HepG2 (cell line): ENCODE measurements at regions not wholly inside any gene's neighbourhood (a gene's known extent, or its start where the extent isn't known, plus 50 kb on each side); places are given as distances from the start of the nearest gene placed in this dataset.

ENCODE experiments used
- ATAC-seq: fragments of 200-7000 bp; cut with Tn5 transposase; 3 replicates; pipeline ENCODE4 v1.9.1; 2020; ENCODE audit warnings: mild to moderate bottlenecking, moderate library complexity
- BruUV-seq: library from RNA; stranded (reverse); fragments of 400-500 nt; replicated peaks from 2 replicates; lab custom pipeline; 2021; lab: Mats Ljungman, UMichigan
- CTCF ChIA-PET: fragments of 300-600 bp; formaldehyde crosslinking; extraction: SDS; loops from one replicate; lab custom pipeline; 2021; ENCODE audit warnings: low total read pairs, inconsistent platforms, low intra/inter-chr PET ratio; lab: Yijun Ruan, JAX
- POLR2A ChIA-PET: fragments of 350-600 bp; sonication (Branson Sonifier 250); formaldehyde crosslinking; loops from one replicate; lab custom pipeline; 2020; ENCODE audit warnings: antibody characterized with exemption, inconsistent platforms; lab: Yijun Ruan, JAX
- DNase-seq: peaks from one replicate; pipeline ENCODE4 v3.0.0-alpha.2; 2015; ENCODE audit warnings: low spot score
- FAIRE-seq: peaks from 3 replicates; lab custom pipeline; 2011; peaks lifted over from hg19 to GRCh38; lab: Jason Lieb, UNC
- H2AFZ ChIP-seq: one replicate; pipeline ENCODE4 v1.6.1; 2011; ENCODE audit warnings: low read length, inconsistent platforms
- H3K27ac ChIP-seq: fragments of 300-600 bp; 3 replicates; pipeline ENCODE4 v1.8.0; 2011; ENCODE audit warnings: mixed run types, mild to moderate bottlenecking, mixed read lengths, low read length, inconsistent platforms; ENCODE audit not compliant: insufficient read depth; ENCODE audit errors: extremely low read length
- H3K27me3 ChIP-seq, 2 experiments: fragments of 200-600 bp in 1 of 2; 2 replicates in 1 of 2; 3 replicates in 1 of 2; pipeline versions ENCODE4 v1.6.0 to v1.8.0; 2011; ENCODE audit warnings: low read length in 2 of 2, mild to moderate bottlenecking in 2 of 2, moderate library complexity in 2 of 2, inconsistent platforms in 1 of 2; ENCODE audit not compliant: insufficient read depth in 2 of 2, control insufficient read depth in 1 of 2
- H3K36me3 ChIP-seq, 2 experiments: fragments of 200-600 bp in 1 of 2; replicated peaks in 1 of 2; 2 replicates in 1 of 2; 3 replicates in 1 of 2; pipeline versions ENCODE4 v1.5.1 to v1.8.0; 2011; ENCODE audit warnings: low read length in 2 of 2, inconsistent platforms in 1 of 2; ENCODE audit not compliant: insufficient read depth in 2 of 2, control insufficient read depth in 1 of 2
- H3K4me1 ChIP-seq: 2 replicates; pipeline ENCODE4 v1.5.1; 2012; ENCODE audit warnings: low read length, inconsistent platforms; ENCODE audit not compliant: insufficient read depth
- H3K4me2 ChIP-seq: 2 replicates; pipeline ENCODE4 v1.6.0; 2011; ENCODE audit warnings: low read depth, low read length, inconsistent platforms
- H3K4me3 ChIP-seq, 3 experiments: fragments of 200-600 bp in 1 of 3; sonication (generic), shearing (Covaris generic) in 1 of 3; replicated peaks in 1 of 3; 2 replicates each; pipeline ENCODE4 v1.5.1; 2011 to 2016; ENCODE audit warnings: low read length in 3 of 3, inconsistent platforms in 2 of 3, low read depth in 2 of 3, mild to moderate bottlenecking in 2 of 3, control low read depth in 1 of 3, mixed read lengths in 1 of 3; ENCODE audit not compliant: insufficient read depth in 1 of 3
- H3K79me2 ChIP-seq: one replicate; pipeline ENCODE4 v1.6.1; 2011; ENCODE audit warnings: low read length, inconsistent platforms; ENCODE audit not compliant: insufficient read depth
- H3K9ac ChIP-seq: 2 replicates; pipeline ENCODE4 v1.6.0; 2011; ENCODE audit warnings: mild to moderate bottlenecking, low read depth, low read length, inconsistent platforms; ENCODE audit not compliant: insufficient read depth
- H3K9me3 ChIP-seq: 2 replicates; pipeline ENCODE4 v1.5.1; 2012; ENCODE audit warnings: mild to moderate bottlenecking, low read length
- H4K20me1 ChIP-seq: 2 replicates; pipeline ENCODE4 v1.6.0; 2011; ENCODE audit warnings: inconsistent platforms, mild to moderate bottlenecking, low read length, moderate library complexity; ENCODE audit not compliant: insufficient read depth
- FOXK1 ChIP-seq: sonication (generic); formaldehyde crosslinking; IDR thresholded peaks from 2 replicates; pipeline ENCODE4 v1.4.0; 2020; ENCODE audit warnings: low read depth, missing genetic modification reagents, borderline replicate concordance
- HIVEP1 ChIP-seq: sonication (generic); formaldehyde crosslinking; IDR thresholded peaks from 2 replicates; pipeline ENCODE4 v1.4.0; 2020; ENCODE audit warnings: mild to moderate bottlenecking, missing genetic modification reagents
- KDM1A ChIP-seq: IDR thresholded peaks from 2 replicates; pipeline ENCODE4 v1.6.1; 2016; ENCODE audit warnings: missing compliant biosample characterization
- MBD4 ChIP-seq: IDR thresholded peaks from 2 replicates; pipeline ENCODE4 v1.6.1; 2012; ENCODE audit warnings: low read length, inconsistent platforms, borderline replicate concordance
- NFKB2 ChIP-seq: sonication (generic); formaldehyde crosslinking; IDR thresholded peaks from 2 replicates; pipeline ENCODE4 v1.4.0; 2020; ENCODE audit warnings: missing genetic modification reagents, borderline replicate concordance
- POLR2G ChIP-seq: fragments of 200-400 bp; formaldehyde crosslinking; IDR thresholded peaks from 2 replicates; pipeline ENCODE4 v1.6.1; 2018; ENCODE audit warnings: mild to moderate bottlenecking, low read depth, low read length, moderate library complexity
- REPIN1 ChIP-seq: sonication (generic); formaldehyde crosslinking; IDR thresholded peaks from 2 replicates; pipeline ENCODE4 v1.8.0; 2022; ENCODE audit warnings: missing genetic modification reagents, low read depth, mild to moderate bottlenecking, borderline replicate concordance
- SMC3 ChIP-seq: IDR thresholded peaks from 2 replicates; pipeline ENCODE4 v1.6.1; 2011; ENCODE audit warnings: low read length, improper control_type of control experiment
- STAG1 ChIP-seq: sonication (generic); formaldehyde crosslinking; IDR thresholded peaks from 2 replicates; pipeline ENCODE4 v1.4.0; 2020; ENCODE audit warnings: missing genetic modification reagents
- ZFP62 ChIP-seq: sonication (generic); formaldehyde crosslinking; IDR thresholded peaks from 2 replicates; pipeline ENCODE4 v1.4.0; 2020; ENCODE audit warnings: missing genetic modification reagents
- ZNF20 ChIP-seq: sonication (generic); formaldehyde crosslinking; IDR thresholded peaks from 2 replicates; pipeline ENCODE4 v1.4.0; 2020; ENCODE audit warnings: mild to moderate bottlenecking, moderate library complexity, missing genetic modification reagents
- ZNF292 ChIP-seq: sonication (generic); formaldehyde crosslinking; IDR thresholded peaks from 2 replicates; pipeline ENCODE4 v1.8.1; 2022; ENCODE audit warnings: mild to moderate bottlenecking, low read depth, missing genetic modification reagents, borderline replicate concordance
- ZNF431 ChIP-seq: sonication (generic); formaldehyde crosslinking; IDR thresholded peaks from 2 replicates; pipeline ENCODE4 v1.9.0; 2022; ENCODE audit warnings: missing genetic modification reagents, low read depth, mild to moderate bottlenecking, borderline replicate concordance
- ZNF781 ChIP-seq: sonication (generic); formaldehyde crosslinking; IDR thresholded peaks from 2 replicates; pipeline ENCODE4 v1.5.1; 2020; ENCODE audit warnings: borderline replicate concordance, mild to moderate bottlenecking, missing genetic modification reagents; ENCODE audit errors: not compliant biosample characterization
- WGBS: methylation state at CpG from one replicate; pipeline ENCODE4 v1.1.6; 2017; ENCODE audit warnings: low lambda C conversion rate; 5-methylcytosine and 5-hydroxymethylcytosine counted together
- in situ Hi-C: cut with HindIII; loops from 2 replicates; pipeline ENCODE4 v1.10.0; 2017; ENCODE audit warnings: low pct_unique_long_range_greater_than_20kb; ENCODE audit not compliant: extremely low pct_ligation_motif_present
- intact Hi-C: fragments of 100-400 bp; cut with micrococcal nuclease; formaldehyde crosslinking; loops from one replicate; pipeline ENCODE4 v1.10.0; 2022; ENCODE audit not compliant: unreplicated experiment
- TF ChIP-seq, protein P1 (sequence below): IDR thresholded peaks from 2 replicates; pipeline ENCODE4 v1.6.1; 2016; ENCODE audit warnings: mild to moderate bottlenecking

DNA sequence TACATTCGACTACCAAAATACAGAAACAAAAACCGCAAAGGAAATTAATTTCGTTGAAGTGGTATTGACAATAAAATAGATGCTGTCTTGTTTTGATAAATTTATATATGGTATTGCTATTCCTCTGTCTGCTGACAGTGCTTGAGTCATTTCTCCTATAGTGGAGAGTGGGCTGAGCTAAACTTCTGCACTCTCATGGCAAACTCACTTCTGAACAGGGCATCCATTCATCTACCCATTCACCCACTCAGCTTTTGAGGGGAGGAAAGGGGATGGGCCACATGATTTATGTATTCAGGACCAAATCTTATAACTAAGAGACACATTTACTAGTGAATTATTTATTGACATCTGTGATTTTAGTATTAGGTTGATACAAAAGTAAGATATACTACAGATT lies 137.6 kb upstream of the PLXNA4 start (continued):
- no peak for TF ChIP-seq POLR2G
- TF ChIP-seq FOXK1 (CRISPR knock-in tag): no peak
- TF ChIP-seq ZNF20: no peak
- no peak for TF ChIP-seq ZNF431 (CRISPR knock-in tag)
- TF ChIP-seq HIVEP1 (CRISPR knock-in tag): no peak
- no peak for TF ChIP-seq ZFP62 (CRISPR knock-in tag)

DNA sequence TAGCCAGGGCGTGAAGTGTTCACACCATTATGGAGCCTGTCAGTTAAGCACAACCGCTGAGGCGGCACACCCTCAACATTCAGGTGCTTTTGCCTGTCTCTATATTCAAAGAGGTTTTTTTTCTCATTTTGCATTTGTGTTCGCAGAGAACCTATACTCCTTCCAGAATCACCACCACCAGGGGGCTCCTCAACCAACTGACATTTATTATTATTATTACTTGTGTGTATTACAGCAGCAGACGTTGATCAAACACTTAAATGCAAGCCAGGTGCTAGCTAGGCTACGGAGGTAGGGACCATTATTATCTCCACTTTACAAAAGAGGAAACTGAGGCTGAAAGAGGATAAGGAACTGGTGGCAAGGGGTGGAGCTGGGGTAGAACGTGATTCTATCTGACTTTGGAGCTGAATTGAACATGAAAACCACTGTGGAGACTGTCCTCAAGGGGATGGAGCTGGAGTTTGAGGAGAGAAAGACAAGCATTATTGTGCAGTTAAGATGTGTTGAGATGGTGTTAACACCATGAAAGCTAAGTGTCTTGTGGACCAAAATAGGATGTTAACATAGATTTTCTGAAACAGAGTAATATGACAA lies 133.8 kb upstream of the PLXNA4 start:
- in situ Hi-C loops (loop anchor here (25.0 kb wide), 2 partner anchors 502 to 727 kb away; no protein-coding TSS in a partner anchor), intact Hi-C loops (loop anchor here (1.0 to 10.0 kb wide), 4 partner anchors 525 to 1307 kb away; no protein-coding TSS in a partner anchor)
- TF ChIP-seq MBD4 (no peak), REPIN1 (CRISPR knock-in tag) (peak; percentile 96), ZNF781 (CRISPR knock-in tag) (no peak), STAG1 (CRISPR knock-in tag) (peak; percentile 23; the same call in 1 of the 2 replicates), SMC3 (peak; percentile 40), NFKB2 (CRISPR knock-in tag) (no peak), ZNF292 (CRISPR knock-in tag) (no peak), KDM1A (no peak)
- TF ChIP-seq, protein P1, sequence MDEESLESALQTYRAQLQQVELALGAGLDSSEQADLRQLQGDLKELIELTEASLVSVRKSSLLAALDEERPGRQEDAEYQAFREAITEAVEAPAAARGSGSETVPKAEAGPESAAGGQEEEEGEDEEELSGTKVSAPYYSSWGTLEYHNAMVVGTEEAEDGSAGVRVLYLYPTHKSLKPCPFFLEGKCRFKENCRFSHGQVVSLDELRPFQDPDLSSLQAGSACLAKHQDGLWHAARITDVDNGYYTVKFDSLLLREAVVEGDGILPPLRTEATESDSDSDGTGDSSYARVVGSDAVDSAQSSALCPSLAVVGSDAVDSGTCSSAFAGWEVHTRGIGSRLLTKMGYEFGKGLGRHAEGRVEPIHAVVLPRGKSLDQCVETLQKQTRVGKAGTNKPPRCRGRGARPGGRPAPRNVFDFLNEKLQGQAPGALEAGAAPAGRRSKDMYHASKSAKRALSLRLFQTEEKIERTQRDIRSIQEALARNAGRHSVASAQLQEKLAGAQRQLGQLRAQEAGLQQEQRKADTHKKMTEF: no peak
- no peak overlapping the region for H3K27ac ChIP-seq
- ATAC-seq: peak; percentile 26; the same call in 1 of the 3 replicates
- 12% methylated on average over 7 of the region's 7 CpGs for WGBS
- POLR2A ChIA-PET: no interaction called here
- CTCF ChIA-PET: interaction anchor here (0.6 to 1.1 kb wide), 4 partner anchors 497 to 1307 kb away, joined by 3 to 4 read pairs (median 3); no protein-coding TSS in a partner anchor
- no peak overlapping the region for H3K9ac ChIP-seq
- no peaks in the 10 kb centered on the region for H3K36me3 ChIP-seq
- H3K4me3 ChIP-seq: no peak overlapping the region
- H2AFZ ChIP-seq: no peak overlapping the region
- H3K4me1 ChIP-seq: no peaks in the 10 kb centered on the region
- H3K79me2 ChIP-seq: no peaks in the 10 kb centered on the region
- DNase-seq: peak; percentile 10
- no TSS peak for BruUV-seq
- peaks cover 0 to 4% of the 10 kb centered on the region in 2 experiments; a peak in 1 of 5 replicates for H3K27me3 ChIP-seq
- no peaks in the 10 kb centered on the region for H4K20me1 ChIP-seq
- no peak for FAIRE-seq
- no peaks in the 10 kb centered on the region for H3K9me3 ChIP-seq
- H3K4me2 ChIP-seq: no peak overlapping the region
